B cell (primary cell): ENCODE measurements at regions not wholly inside any gene's neighbourhood (a gene's known extent, or its start where the extent isn't known, plus 50 kb on each side); places are given as distances from the start of the nearest gene placed in this dataset.

Source experiments
- ATAC-seq: fragments of 200-7000 bp; cut with Tn5 transposase; one replicate; pipeline ENCODE4 v1.10.0; 2021; ENCODE audit warnings: low read depth, mild to moderate bottlenecking, moderate number of reproducible peaks, moderate library complexity
- CTCF ChIA-PET: fragments of 350-600 bp; sonication (Branson Sonifier 250); formaldehyde crosslinking; loops from one replicate; lab custom pipeline; 2021; ENCODE audit warnings: antibody characterized with exemption, inconsistent platforms; lab: Charles Lee
- POLR2A ChIA-PET: fragments of 350-600 bp; sonication (Branson Sonifier 250); formaldehyde crosslinking; loops from one replicate; lab custom pipeline; 2021; ENCODE audit warnings: antibody characterized with exemption; lab: Charles Lee
- DNase-seq: peaks from one replicate; pipeline ENCODE4 v3.0.0; 2013
- H2AFZ ChIP-seq: 2 replicates; pipeline ENCODE4 v1.6.1; 2012; ENCODE audit warnings: mild to moderate bottlenecking, low read depth, low read length; ENCODE audit not compliant: insufficient read depth, poor library complexity, severe bottlenecking
- H3K27ac ChIP-seq, 2 donors: 1 replicate in 1 of 2; 2 replicates in 1 of 2; pipeline ENCODE4 v1.5.1; 2012 to 2013; ENCODE audit warnings: low read length in 2 of 2, mild to moderate bottlenecking in 2 of 2, moderate library complexity in 1 of 2
- H3K27me3 ChIP-seq, 4 experiments: fragments of 200-600 bp in 1 of 4; sonication (generic) in 1 of 4; replicated peaks in 1 of 4; 1 replicate in 2 of 4; 2 replicates in 2 of 4; pipeline versions ENCODE4 v1.6.1 to v1.7.0; 2013 to 2016; ENCODE audit warnings: low read length in 3 of 4, mild to moderate bottlenecking in 2 of 4, mixed read lengths in 1 of 4, moderate library complexity in 1 of 4; ENCODE audit not compliant: insufficient read depth in 4 of 4, control insufficient read depth in 3 of 4; ENCODE audit errors: control extremely low read depth in 1 of 4
- H3K36me3 ChIP-seq, 2 experiments: replicated peaks in 1 of 2; 1 replicate in 1 of 2; 2 replicates in 1 of 2; pipeline versions ENCODE4 v1.6.1 to v1.7.1; 2013; ENCODE audit warnings: low read length in 1 of 2; ENCODE audit not compliant: insufficient read depth in 2 of 2, control insufficient read depth in 1 of 2; ENCODE audit errors: control extremely low read depth in 1 of 2, extremely low read depth in 1 of 2
- H3K4me1 ChIP-seq, 2 donors: fragments of 200-600 bp in 1 of 2; sonication (generic) in 1 of 2; 1 replicate in 1 of 2; 2 replicates in 1 of 2; pipeline versions ENCODE4 v1.5.1 to v1.6.1; 2013 to 2017; ENCODE audit warnings: low read length in 2 of 2; ENCODE audit not compliant: control insufficient read depth in 2 of 2, insufficient read depth in 2 of 2
- H3K4me2 ChIP-seq: replicated peaks from 2 replicates; pipeline ENCODE3; 2012; ENCODE audit warnings: mild to moderate bottlenecking, low read depth, low read length; ENCODE audit not compliant: poor library complexity, severe bottlenecking
- H3K4me3 ChIP-seq, 5 experiments: fragments of 200-600 bp in 1 of 5; sonication (generic) in 1 of 5; 1 replicate in 3 of 5; 2 replicates in 2 of 5; pipeline versions ENCODE4 v1.5.1 to v1.7.0; 2011 to 2016; ENCODE audit warnings: low read length in 4 of 5, mild to moderate bottlenecking in 4 of 5, low read depth in 2 of 5, control low read depth in 1 of 5, moderate library complexity in 1 of 5; ENCODE audit not compliant: insufficient read depth in 1 of 5; ENCODE audit errors: control extremely low read depth in 1 of 5, extremely low read depth in 1 of 5
- H3K79me2 ChIP-seq: fragments of 200-600 bp; sonication (generic); one replicate; pipeline ENCODE4 v1.6.0; 2016; ENCODE audit warnings: low read length; ENCODE audit not compliant: control insufficient read depth, insufficient read depth
- H3K9ac ChIP-seq: fragments of 200-600 bp; sonication (generic); 2 replicates; pipeline ENCODE4 v1.6.1; 2017; ENCODE audit warnings: mild to moderate bottlenecking, low read length, moderate library complexity
- H3K9me3 ChIP-seq, 3 donors: one replicate each; pipeline versions ENCODE4 v1.6.1 to v1.7.1; 2013; ENCODE audit warnings: low read length in 2 of 3; ENCODE audit not compliant: control insufficient read depth in 2 of 3, insufficient read depth in 1 of 3; ENCODE audit errors: control extremely low read depth in 1 of 3
- H4K20me1 ChIP-seq: 2 replicates; pipeline ENCODE4 v1.6.0; 2012; ENCODE audit warnings: mild to moderate bottlenecking, low read length; ENCODE audit not compliant: insufficient read depth, control insufficient read depth, poor library complexity, severe bottlenecking
- H3K27ac Mint-ChIP-seq: one replicate; pipeline ENCODE4 v1.8.0; 2021; ENCODE audit warnings: mixed read lengths
- H3K27me3 Mint-ChIP-seq: one replicate; pipeline ENCODE4 v1.8.0; 2021; ENCODE audit warnings: mixed read lengths
- H3K4me1 Mint-ChIP-seq: one replicate; pipeline ENCODE4 v1.8.0; 2021; ENCODE audit warnings: mixed read lengths
- H3K4me3 Mint-ChIP-seq: one replicate; pipeline ENCODE4 v1.8.0; 2021; ENCODE audit warnings: mixed read lengths
- H3K9me3 Mint-ChIP-seq: one replicate; pipeline ENCODE4 v1.8.0; 2022; ENCODE audit warnings: mixed read lengths; ENCODE audit not compliant: insufficient read depth
- EZH2 ChIP-seq: IDR thresholded peaks from 2 replicates; pipeline ENCODE4 v1.6.1; 2012; ENCODE audit warnings: borderline replicate concordance, low read depth, mild to moderate bottlenecking, moderate library complexity, low read length; ENCODE audit not compliant: insufficient read depth, poor library complexity, severe bottlenecking
- WGBS: methylation state at CpG from one replicate; pipeline ENCODE4 v1.1.5; 2013; ENCODE audit warnings: missing lambda C conversion rate; ENCODE audit not compliant: insufficient coverage; 5-methylcytosine and 5-hydroxymethylcytosine counted together
- intact Hi-C: fragments of 100-400 bp; cut with micrococcal nuclease; formaldehyde crosslinking; loops from one replicate; pipeline ENCODE4 v1.10.0; 2022
- TF ChIP-seq, protein P1 (sequence below): fragments of 200-600 bp; IDR thresholded peaks from one replicate; pipeline ENCODE4 v1.8.0; 2022; ENCODE audit warnings: antibody characterized with exemption, mild to moderate bottlenecking

DNA sequence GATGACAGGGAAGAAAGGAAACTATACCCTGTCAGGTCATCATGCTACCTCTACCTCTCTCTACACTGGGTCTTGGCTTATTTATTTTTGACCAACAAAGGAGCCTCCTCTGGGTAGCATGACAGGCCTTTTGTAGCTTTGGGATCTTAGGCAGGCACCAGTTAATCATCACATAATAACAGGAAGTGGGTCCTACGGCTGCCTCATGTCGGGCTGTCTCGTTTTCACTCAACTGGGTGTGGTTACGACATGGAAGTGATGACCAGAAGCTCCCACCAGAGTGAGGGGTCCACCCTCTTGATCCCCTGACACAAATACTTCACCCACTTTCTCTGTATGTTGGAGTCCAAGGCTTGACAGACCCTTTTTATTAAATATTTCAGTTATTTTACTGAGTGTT lies 105.3 kb downstream of the CD47 start:
- peak; percentile 31 for ATAC-seq
- Histone ChIP-seq H3K4me1 (peaks cover 4 to 18% of the 10 kb centered on the region in 2 donors), H3K4me2 (peak overlapping the region; percentile 46), H3K27me3 (no peaks in the 10 kb centered on the region), H3K9me3 (no peaks in the 10 kb centered on the region), H3K27ac (no peak overlapping the region), H3K9ac (no peak overlapping the region), H3K79me2 (no peaks in the 10 kb centered on the region), H2AFZ (peak overlapping the region; percentile 53), H3K4me3 (peak overlapping the region in 1 of 5 experiments; percentile 18), H4K20me1 (no peaks in the 10 kb centered on the region), H3K36me3 (no peaks in the 10 kb centered on the region)
- Mint-ChIP-seq H3K27ac (no peak overlapping the region), H3K27me3 (no peaks in the 10 kb centered on the region), H3K9me3 (no peaks in the 10 kb centered on the region), H3K4me3 (no peak overlapping the region), H3K4me1 (peaks cover 17% of the 10 kb centered on the region)
- WGBS: no CpG with 5 or more reads among the region's 4 CpGs
- no peak for TF ChIP-seq EZH2
- TF ChIP-seq, protein P1, sequence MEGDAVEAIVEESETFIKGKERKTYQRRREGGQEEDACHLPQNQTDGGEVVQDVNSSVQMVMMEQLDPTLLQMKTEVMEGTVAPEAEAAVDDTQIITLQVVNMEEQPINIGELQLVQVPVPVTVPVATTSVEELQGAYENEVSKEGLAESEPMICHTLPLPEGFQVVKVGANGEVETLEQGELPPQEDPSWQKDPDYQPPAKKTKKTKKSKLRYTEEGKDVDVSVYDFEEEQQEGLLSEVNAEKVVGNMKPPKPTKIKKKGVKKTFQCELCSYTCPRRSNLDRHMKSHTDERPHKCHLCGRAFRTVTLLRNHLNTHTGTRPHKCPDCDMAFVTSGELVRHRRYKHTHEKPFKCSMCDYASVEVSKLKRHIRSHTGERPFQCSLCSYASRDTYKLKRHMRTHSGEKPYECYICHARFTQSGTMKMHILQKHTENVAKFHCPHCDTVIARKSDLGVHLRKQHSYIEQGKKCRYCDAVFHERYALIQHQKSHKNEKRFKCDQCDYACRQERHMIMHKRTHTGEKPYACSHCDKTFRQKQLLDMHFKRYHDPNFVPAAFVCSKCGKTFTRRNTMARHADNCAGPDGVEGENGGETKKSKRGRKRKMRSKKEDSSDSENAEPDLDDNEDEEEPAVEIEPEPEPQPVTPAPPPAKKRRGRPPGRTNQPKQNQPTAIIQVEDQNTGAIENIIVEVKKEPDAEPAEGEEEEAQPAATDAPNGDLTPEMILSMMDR: no peak
- CTCF ChIA-PET: no interaction called here
- POLR2A ChIA-PET: no interaction called here
- DNase-seq: peak; percentile 31
- intact Hi-C loops: no loop called here

DNA sequence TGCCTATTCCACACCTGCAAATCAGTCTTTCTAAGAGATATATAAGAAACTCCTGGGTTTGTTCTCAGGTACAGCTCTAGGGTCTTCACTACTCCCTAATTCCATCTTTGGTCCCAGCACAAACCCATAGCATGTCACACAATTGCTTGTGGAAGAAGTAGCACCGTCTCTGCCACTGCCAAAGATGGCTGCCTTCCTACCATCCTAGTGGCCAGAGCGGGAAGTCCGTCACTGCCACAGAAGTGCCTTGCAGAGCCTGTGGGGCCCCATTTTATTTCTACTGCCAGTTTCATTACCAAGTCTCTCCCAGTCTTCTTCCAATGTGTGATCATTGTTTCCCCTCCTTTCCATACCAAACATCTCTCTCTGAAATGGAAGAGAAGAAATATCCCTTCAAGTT lies 107.6 kb downstream of the CD47 start:
- Histone ChIP-seq H3K9ac (no peak overlapping the region), H3K27ac (no peak overlapping the region), H2AFZ (no peak overlapping the region), H3K4me2 (no peak overlapping the region), H3K4me1 (peaks cover 4 to 9% of the 10 kb centered on the region in 2 donors), H3K9me3 (no peaks in the 10 kb centered on the region), H4K20me1 (no peaks in the 10 kb centered on the region), H3K4me3 (no peak overlapping the region), H3K27me3 (no peaks in the 10 kb centered on the region), H3K36me3 (no peaks in the 10 kb centered on the region), H3K79me2 (no peaks in the 10 kb centered on the region)
- intact Hi-C loops: no loop called here
- CTCF ChIA-PET: no interaction called here
- TF ChIP-seq, protein P1: no peak
- no peak for TF ChIP-seq EZH2
- no peaks in the 10 kb centered on the region for H3K9me3 Mint-ChIP-seq
- WGBS: 95% methylated on average over 2 of the region's 3 CpGs
- no peak for ATAC-seq
- DNase-seq: no peak
- peaks cover 7% of the 10 kb centered on the region for H3K4me1 Mint-ChIP-seq
- POLR2A ChIA-PET: no interaction called here
- no peak overlapping the region for H3K4me3 Mint-ChIP-seq
- H3K27ac Mint-ChIP-seq: no peak overlapping the region
- H3K27me3 Mint-ChIP-seq: no peaks in the 10 kb centered on the region
